ENCODE measurements at regions not wholly inside any gene's neighbourhood (a gene's known extent, or its start where the extent isn't known, plus 50 kb on each side); places are given as distances from the start of the nearest gene placed in this dataset.

- TF ChIP-seq, protein P1, sequence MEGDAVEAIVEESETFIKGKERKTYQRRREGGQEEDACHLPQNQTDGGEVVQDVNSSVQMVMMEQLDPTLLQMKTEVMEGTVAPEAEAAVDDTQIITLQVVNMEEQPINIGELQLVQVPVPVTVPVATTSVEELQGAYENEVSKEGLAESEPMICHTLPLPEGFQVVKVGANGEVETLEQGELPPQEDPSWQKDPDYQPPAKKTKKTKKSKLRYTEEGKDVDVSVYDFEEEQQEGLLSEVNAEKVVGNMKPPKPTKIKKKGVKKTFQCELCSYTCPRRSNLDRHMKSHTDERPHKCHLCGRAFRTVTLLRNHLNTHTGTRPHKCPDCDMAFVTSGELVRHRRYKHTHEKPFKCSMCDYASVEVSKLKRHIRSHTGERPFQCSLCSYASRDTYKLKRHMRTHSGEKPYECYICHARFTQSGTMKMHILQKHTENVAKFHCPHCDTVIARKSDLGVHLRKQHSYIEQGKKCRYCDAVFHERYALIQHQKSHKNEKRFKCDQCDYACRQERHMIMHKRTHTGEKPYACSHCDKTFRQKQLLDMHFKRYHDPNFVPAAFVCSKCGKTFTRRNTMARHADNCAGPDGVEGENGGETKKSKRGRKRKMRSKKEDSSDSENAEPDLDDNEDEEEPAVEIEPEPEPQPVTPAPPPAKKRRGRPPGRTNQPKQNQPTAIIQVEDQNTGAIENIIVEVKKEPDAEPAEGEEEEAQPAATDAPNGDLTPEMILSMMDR (IDR thresholded peaks at IDR 0.05), result no peak
- TF ChIP-seq POLR2A (IDR thresholded peaks at IDR 0.05), result no peak
These were observed 142.2 kb upstream of the SESN3 start for GRCh38 chr11:95373241-95373640.

Data from Peyer's patch (tissue), 4 donors.